HEK293 (cell line): ENCODE measurements at regions not wholly inside any gene's neighbourhood (a gene's known extent, or its start where the extent isn't known, plus 50 kb on each side); places are given as distances from the start of the nearest gene placed in this dataset.

Source experiments
- CTCF ChIA-PET: fragments of 350-600 bp; formaldehyde crosslinking; extraction: SDS; loops from one replicate; lab custom pipeline; 2021; ENCODE audit warnings: antibody characterized with exemption; lab: Yijun Ruan, JAX
- POLR2A ChIA-PET: fragments of 300-600 bp; formaldehyde crosslinking; extraction: SDS; loops from one replicate; lab custom pipeline; 2020; ENCODE audit warnings: antibody characterized with exemption, inconsistent platforms; lab: Yijun Ruan, JAX
- H3K27ac ChIP-seq: fragments of 200-500 bp; sonication (Bioruptor generic); 2 replicates; pipeline ENCODE4 v1.5.1; 2014; ENCODE audit warnings: low read depth, low read length, control low read depth, inconsistent platforms; ENCODE audit errors: extremely low read depth
- H3K36me3 ChIP-seq, 2 experiments: fragments of 200-500 bp in 1 of 2; sonication (Bioruptor generic) in 1 of 2; 1 replicate in 1 of 2; 2 replicates in 1 of 2; pipeline ENCODE4 v1.5.1; 2014 to 2017; ENCODE audit warnings: inconsistent platforms in 2 of 2, low read length in 2 of 2; ENCODE audit not compliant: control insufficient read depth in 2 of 2, insufficient read depth in 1 of 2
- H3K4me1 ChIP-seq: fragments of 200-500 bp; sonication (Bioruptor generic); 2 replicates; pipeline ENCODE4 v1.5.1; 2014; ENCODE audit warnings: mild to moderate bottlenecking, low read length, inconsistent platforms; ENCODE audit not compliant: control insufficient read depth, insufficient read depth
- H3K4me3 ChIP-seq: 2 replicates; pipeline ENCODE4 v1.5.1; 2011; ENCODE audit warnings: low read depth, mild to moderate bottlenecking, control low read depth, low read length, moderate library complexity
- H3K9me3 ChIP-seq: fragments of 200-500 bp; sonication (Bioruptor generic); 2 replicates; pipeline ENCODE4 v1.5.1; 2014; ENCODE audit warnings: low read depth, low read length, inconsistent platforms; ENCODE audit not compliant: control insufficient read depth, insufficient read depth
- ELK4 ChIP-seq: IDR thresholded peaks from 2 replicates; pipeline ENCODE4 v1.6.1; 2011; ENCODE audit warnings: mild to moderate bottlenecking, low read depth, low read length, borderline replicate concordance
- REST ChIP-seq: fragments of 450-650 bp; formaldehyde crosslinking; IDR thresholded peaks from 2 replicates; pipeline ENCODE4 v1.5.1; 2016; ENCODE audit warnings: missing biosample characterization, missing genetic modification characterization
- TRIM28 ChIP-seq: IDR thresholded peaks from 2 replicates; pipeline ENCODE4 v1.6.1; 2011; ENCODE audit warnings: low read length, control low read depth, borderline replicate concordance
- ZBTB44 ChIP-seq: fragments of 450-650 bp; IDR thresholded peaks from 2 replicates; pipeline ENCODE4 v1.5.1; 2018; ENCODE audit warnings: missing biosample characterization, mild to moderate bottlenecking, missing genetic modification characterization
- ZEB2 ChIP-seq: fragments of 450-650 bp; formaldehyde crosslinking; IDR thresholded peaks from 2 replicates; pipeline ENCODE4 v1.5.1; 2016; ENCODE audit warnings: missing biosample characterization, missing genetic modification characterization
- ZNF169 ChIP-seq: fragments of 450-650 bp; formaldehyde crosslinking; IDR thresholded peaks from 2 replicates; pipeline ENCODE4 v1.5.1; 2016; ENCODE audit warnings: missing biosample characterization, missing genetic modification characterization
- ZNF19 ChIP-seq: fragments of 450-650 bp; formaldehyde crosslinking; IDR thresholded peaks from 2 replicates; pipeline ENCODE4; 2016; ENCODE audit warnings: missing biosample characterization, missing genetic modification characterization, low read depth
- ZNF302 ChIP-seq: fragments of 450-650 bp; formaldehyde crosslinking; IDR thresholded peaks from 2 replicates; pipeline ENCODE4 v1.5.1; 2016; ENCODE audit warnings: missing biosample characterization, missing genetic modification characterization, low read depth
- ZNF324 ChIP-seq: fragments of 450-650 bp; formaldehyde crosslinking; IDR thresholded peaks from 2 replicates; pipeline ENCODE4 v1.5.1; 2016; ENCODE audit warnings: missing biosample characterization, missing genetic modification characterization
- ZNF398 ChIP-seq: fragments of 450-650 bp; formaldehyde crosslinking; IDR thresholded peaks from 2 replicates; pipeline ENCODE4 v1.5.1; 2017; ENCODE audit warnings: missing biosample characterization, missing genetic modification characterization
- ZNF529 ChIP-seq: fragments of 450-650 bp; formaldehyde crosslinking; IDR thresholded peaks from 2 replicates; pipeline ENCODE4 v1.5.1; 2017; ENCODE audit warnings: missing genetic modification characterization, missing biosample characterization; ENCODE audit not compliant: insufficient replicate concordance
- ZNF544 ChIP-seq: fragments of 450-650 bp; formaldehyde crosslinking; IDR thresholded peaks from 2 replicates; pipeline ENCODE4 v1.5.0; 2017; ENCODE audit warnings: missing biosample characterization, missing genetic modification characterization
- ZNF561 ChIP-seq: fragments of 450-650 bp; IDR thresholded peaks from 2 replicates; pipeline ENCODE4 v1.5.1; 2018; ENCODE audit warnings: missing biosample characterization, missing genetic modification characterization, borderline replicate concordance
- ZNF677 ChIP-seq: fragments of 450-650 bp; IDR thresholded peaks from 2 replicates; pipeline ENCODE4 v1.5.0; 2018; ENCODE audit warnings: missing biosample characterization, mild to moderate bottlenecking, missing genetic modification characterization, moderate library complexity
- ZNF707 ChIP-seq: fragments of 450-650 bp; formaldehyde crosslinking; IDR thresholded peaks from 2 replicates; pipeline ENCODE4 v1.5.1; 2016; ENCODE audit warnings: missing biosample characterization, missing genetic modification characterization
- ZNF776 ChIP-seq: fragments of 450-650 bp; formaldehyde crosslinking; IDR thresholded peaks from 2 replicates; pipeline ENCODE4 v1.5.0; 2017; ENCODE audit warnings: missing biosample characterization, missing genetic modification characterization, borderline replicate concordance

DNA sequence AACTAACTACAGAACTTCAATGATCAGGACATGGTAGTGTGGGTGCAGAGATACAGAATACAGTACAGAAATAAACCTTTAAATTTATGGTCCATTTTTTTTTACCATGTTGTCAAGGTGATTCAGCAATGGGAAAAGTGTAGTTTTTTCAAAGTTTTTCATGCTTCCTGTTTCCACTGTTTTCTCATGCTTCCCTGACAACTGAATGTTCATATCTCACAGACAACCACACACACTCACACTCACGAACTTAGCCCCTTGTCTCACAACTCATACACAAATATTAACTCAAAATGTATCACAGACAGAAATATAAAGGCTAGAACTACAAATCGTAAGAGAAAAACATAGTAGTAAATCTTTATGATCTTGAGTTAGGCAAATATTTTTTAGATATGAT is 232.6 kb upstream of the CDYL start:
- H3K36me3 ChIP-seq: no peaks in the 10 kb centered on the region
- CTCF ChIA-PET: interaction anchor here (0.6 kb wide), 1 partner anchor 399 kb away, joined by 3 read pairs; no protein-coding TSS in a partner anchor
- H3K4me1 ChIP-seq: no peaks in the 10 kb centered on the region
- no peaks in the 10 kb centered on the region for H3K9me3 ChIP-seq
- H3K27ac ChIP-seq: no peak overlapping the region
- no peak for TF ChIP-seq ZNF561 (tag by site-specific recombination)
- H3K4me3 ChIP-seq: no peak overlapping the region
- POLR2A ChIA-PET: no interaction called here

- H3K4me3 ChIP-seq: no peak overlapping the region
- no peaks in the 10 kb centered on the region for H3K9me3 ChIP-seq
- TF ChIP-seq ZBTB44 (tag by site-specific recombination) (no peak), ZNF169 (tag by site-specific recombination) (no peak), ZNF544 (no peak), ZNF302 (tag by site-specific recombination) (no peak), ZNF529 (no peak), ZNF707 (tag by site-specific recombination) (no peak)
- no peaks in the 10 kb centered on the region for H3K36me3 ChIP-seq
- H3K27ac ChIP-seq: no peak overlapping the region
- H3K4me1 ChIP-seq: no peaks in the 10 kb centered on the region
- ChIA-PET POLR2A (no interaction called here), CTCF (no interaction called here)
These were observed 242.6 kb upstream of the CDYL start for GRCh38 chr6:4533576-4533975.

GRCh38 chr6:4531406-4531805 is 244.8 kb upstream of the CDYL start:
- Histone ChIP-seq H3K27ac (no peak overlapping the region), H3K4me3 (no peak overlapping the region), H3K4me1 (no peaks in the 10 kb centered on the region), H3K36me3 (no peaks in the 10 kb centered on the region), H3K9me3 (no peaks in the 10 kb centered on the region)
- no peak for TF ChIP-seq ZNF324 (tag by site-specific recombination)
- TF ChIP-seq ZNF776 (tag by site-specific recombination): no peak
- no peak for TF ChIP-seq ZEB2
- TF ChIP-seq ZNF19 (tag by site-specific recombination): no peak
- no peak for TF ChIP-seq ZNF677 (tag by site-specific recombination)
- no peak for TF ChIP-seq ZNF398 (tag by site-specific recombination)
- ChIA-PET POLR2A (no interaction called here), CTCF (interaction anchor here (0.7 kb wide), 1 partner anchor 360 kb away, joined by 3 read pairs; no protein-coding TSS in a partner anchor)

DNA sequence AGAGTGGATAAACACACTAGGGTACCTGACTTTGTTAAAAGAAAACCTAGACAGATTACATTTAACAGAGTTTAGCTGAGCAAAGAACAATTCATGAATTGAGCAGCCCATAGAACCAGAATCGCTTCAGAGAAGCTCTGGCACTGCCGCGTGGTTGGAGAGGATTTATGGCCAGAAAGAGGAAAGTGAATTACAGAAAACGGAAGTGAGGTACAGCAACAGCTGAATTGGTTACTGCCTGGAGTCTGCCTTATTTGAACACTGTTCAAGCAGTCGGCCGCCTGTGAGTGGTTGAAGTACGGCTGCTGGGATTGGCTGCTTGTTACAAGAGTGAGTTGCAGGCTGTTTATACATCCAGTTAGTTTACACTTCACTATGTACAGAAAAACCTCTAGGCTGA is 253.8 kb upstream of the CDYL start:
- no peak overlapping the region for H3K4me3 ChIP-seq
- no peaks in the 10 kb centered on the region for H3K4me1 ChIP-seq
- ChIA-PET POLR2A (no interaction called here), CTCF (no interaction called here)
- H3K27ac ChIP-seq: no peak overlapping the region
- H3K36me3 ChIP-seq: no peaks in the 10 kb centered on the region
- no peak for TF ChIP-seq TRIM28
- TF ChIP-seq REST: no peak
- no peak for TF ChIP-seq ELK4
- no peaks in the 10 kb centered on the region for H3K9me3 ChIP-seq
